DOHH2 (cell line): ENCODE measurements at regions not wholly inside any gene's neighbourhood (a gene's known extent, or its start where the extent isn't known, plus 50 kb on each side); places are given as distances from the start of the nearest gene placed in this dataset.

Experiments used
- EZH2phosphoT487 ChIP-seq: fragments of 200-600 bp; sonication (generic); IDR thresholded peaks from 2 replicates; pipeline ENCODE4 v1.6.1; 2017; ENCODE audit warnings: borderline replicate concordance, mild to moderate bottlenecking, antibody characterized with exemption, low read length, moderate library complexity, mixed read lengths
- TF ChIP-seq, protein P1 (sequence below): fragments of 200-600 bp; sonication (generic); IDR thresholded peaks from one replicate; pipeline ENCODE4 v1.5.1; 2014; ENCODE audit warnings: antibody characterized with exemption, mild to moderate bottlenecking, low read depth, low read length; ENCODE audit not compliant: poor library complexity, severe bottlenecking

DNA sequence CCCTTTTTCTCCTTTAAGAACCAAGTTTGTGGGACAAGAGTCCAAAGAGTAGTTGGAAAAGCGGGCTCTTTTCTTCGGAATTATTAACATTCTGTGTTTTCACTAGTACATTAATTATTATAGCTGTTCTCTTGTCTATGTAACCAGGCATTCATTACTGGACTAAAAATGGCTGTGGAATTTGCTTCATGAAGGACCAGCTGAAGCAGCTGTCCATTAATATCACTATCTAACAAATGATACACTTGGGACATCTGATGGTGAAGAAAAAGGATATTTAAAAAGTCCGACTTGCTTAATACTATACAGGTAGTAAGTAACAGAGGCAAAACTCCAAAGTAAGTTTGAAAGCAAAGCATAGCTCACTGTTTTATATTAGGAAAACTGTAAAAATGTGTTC, 728.9 kb upstream of the DPPA4 start:
- TF ChIP-seq, protein P1, sequence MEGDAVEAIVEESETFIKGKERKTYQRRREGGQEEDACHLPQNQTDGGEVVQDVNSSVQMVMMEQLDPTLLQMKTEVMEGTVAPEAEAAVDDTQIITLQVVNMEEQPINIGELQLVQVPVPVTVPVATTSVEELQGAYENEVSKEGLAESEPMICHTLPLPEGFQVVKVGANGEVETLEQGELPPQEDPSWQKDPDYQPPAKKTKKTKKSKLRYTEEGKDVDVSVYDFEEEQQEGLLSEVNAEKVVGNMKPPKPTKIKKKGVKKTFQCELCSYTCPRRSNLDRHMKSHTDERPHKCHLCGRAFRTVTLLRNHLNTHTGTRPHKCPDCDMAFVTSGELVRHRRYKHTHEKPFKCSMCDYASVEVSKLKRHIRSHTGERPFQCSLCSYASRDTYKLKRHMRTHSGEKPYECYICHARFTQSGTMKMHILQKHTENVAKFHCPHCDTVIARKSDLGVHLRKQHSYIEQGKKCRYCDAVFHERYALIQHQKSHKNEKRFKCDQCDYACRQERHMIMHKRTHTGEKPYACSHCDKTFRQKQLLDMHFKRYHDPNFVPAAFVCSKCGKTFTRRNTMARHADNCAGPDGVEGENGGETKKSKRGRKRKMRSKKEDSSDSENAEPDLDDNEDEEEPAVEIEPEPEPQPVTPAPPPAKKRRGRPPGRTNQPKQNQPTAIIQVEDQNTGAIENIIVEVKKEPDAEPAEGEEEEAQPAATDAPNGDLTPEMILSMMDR = no peak
- TF ChIP-seq EZH2phosphoT487 = no peak
